HS-5 (cell line): ENCODE measurements at regions not wholly inside any gene's neighbourhood (a gene's known extent, or its start where the extent isn't known, plus 50 kb on each side); places are given as distances from the start of the nearest gene placed in this dataset.

Experiments used
- DNase-seq: peaks from one replicate; pipeline ENCODE4 v3.0.0-alpha.2; 2012; ENCODE audit warnings: low read depth

DNA sequence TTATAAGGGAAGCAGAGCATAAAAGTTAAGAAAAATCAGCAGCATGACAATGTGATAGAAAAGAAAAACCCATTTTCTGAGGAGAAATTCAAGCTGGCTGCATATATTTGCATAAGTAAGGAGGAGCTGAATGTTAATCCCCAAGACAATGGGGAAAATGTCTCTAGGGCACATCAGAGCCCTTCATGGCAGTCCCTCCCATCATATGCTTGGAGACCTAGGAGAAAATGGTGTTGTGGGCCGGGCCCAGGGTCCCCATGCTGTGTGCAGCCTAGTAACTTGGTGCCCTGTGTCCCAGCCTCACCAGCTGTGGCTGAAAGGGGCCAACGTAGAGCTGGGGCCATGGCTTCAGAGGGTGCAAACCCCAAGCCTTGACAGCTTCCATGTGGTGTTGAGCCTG is 100.6 kb upstream of the PLPPR4 start:
- DNase-seq = no peak

GRCh38 chr1:99170516-99170915 is 93.8 kb upstream of the PLPPR4 start:
- peak; percentile 49 for DNase-seq

DNA sequence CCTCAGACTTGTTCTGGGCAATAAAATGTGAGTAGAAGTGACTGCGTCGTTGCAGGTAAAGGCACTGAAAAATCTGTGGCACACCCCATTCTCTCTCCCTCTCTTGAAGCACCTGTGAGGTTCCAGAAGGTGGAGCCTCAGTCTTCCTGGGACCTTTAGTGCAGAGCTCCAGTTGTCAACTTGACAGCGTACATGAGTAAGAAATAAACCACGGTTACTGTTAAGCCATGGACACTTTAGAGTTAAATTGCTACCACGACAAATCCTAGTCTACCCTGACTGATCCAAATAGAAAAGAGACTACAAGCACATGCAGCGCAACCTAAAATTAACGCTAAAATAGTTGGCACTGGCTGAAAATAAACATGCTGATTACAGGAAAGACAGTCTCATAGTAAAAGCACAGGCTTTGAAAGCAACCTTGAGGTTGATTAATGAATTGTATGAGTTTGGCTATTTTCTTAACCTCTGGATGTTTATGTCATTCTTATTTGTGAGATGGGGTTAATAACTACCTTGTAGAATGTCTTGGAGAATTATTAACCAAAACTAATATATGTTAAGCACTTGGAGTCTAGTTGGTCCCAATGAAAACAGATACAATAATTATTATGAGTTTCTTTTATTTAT is 93.0 kb upstream of the PLPPR4 start:
- no peak for DNase-seq

GRCh38 chr1:99173282-99173681 is 91.0 kb upstream of the PLPPR4 start:
- no peak for DNase-seq

DNA sequence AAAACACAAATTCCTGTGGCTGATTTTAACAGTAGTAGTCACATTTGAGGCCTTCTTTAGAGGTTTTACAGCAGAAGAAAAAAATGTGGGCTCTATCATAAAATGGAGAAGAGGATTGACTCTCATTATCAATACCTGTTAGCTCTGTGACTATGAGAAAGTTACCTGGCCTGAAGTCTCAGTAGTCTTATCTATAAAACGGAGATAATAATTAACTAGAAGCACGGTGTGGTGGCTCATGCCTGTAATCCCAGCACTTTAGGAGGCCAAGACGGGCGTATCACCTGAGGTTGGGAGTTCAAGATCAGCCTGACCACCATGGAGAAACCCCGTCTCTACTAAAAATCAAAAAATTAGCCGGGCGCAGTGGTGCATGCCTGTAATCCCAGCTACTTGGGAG is 90.4 kb upstream of the PLPPR4 start:
- no peak for DNase-seq

DNA sequence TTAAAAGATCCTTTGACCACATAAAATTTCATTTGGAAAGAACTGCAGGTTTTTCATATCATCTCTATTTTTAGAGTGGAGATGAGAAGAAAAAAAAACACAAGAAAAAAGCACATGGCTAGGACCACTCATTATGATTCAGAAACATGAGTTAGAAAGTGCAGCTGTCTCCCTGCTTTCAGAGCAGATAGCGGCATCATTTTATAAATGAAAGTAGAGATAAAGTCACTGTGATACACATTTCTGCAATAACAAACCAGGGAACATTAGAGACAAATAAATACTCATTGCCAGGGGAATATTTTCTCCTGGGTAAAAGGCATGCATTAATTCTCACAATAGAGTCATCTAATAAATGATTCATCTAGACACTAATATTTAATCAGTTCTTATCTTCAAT is 87.5 kb upstream of the PLPPR4 start:
- no peak for DNase-seq

DNA sequence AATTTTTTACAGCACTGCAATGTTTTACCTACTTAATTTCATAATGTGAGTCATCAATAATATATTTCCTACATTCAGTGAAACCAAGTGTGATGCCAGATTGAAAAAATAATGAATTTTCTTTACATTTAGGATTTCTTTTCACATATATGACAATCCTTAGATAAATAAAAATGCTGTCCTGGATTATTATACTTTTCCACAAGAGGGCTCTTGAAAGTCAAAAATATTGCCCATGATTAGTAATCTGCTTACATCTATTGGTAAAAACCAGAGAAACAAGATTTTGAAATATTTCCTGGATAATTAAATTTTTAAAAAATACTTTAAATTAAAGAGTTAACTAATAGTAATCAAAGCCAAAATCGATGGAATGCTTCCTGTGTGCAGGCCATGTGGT is 86.8 kb upstream of the PLPPR4 start:
- no peak for DNase-seq

GRCh38 chr1:99180343-99180808 is 83.9 kb upstream of the PLPPR4 start:
- DNase-seq = peak; percentile 55

DNA sequence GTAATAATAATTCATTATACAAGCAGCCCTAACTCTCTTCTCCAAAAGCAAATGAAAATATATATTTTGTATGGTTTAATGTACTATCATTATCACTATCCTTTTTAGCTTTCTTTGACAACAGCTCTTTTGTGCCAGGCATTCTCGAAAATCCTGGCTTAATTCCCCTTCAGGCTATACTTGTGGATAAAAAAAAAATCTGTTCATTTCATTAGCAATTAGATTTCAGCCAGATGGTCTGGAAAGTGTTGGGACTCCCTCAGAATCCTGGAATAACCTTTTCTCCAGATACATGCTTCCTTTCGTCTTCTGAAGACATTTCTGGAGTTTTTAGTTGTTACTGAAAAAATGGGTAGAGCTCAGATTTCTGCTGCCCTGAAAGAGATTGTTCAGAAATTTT is 83.4 kb upstream of the PLPPR4 start:
- no peak for DNase-seq

DNA sequence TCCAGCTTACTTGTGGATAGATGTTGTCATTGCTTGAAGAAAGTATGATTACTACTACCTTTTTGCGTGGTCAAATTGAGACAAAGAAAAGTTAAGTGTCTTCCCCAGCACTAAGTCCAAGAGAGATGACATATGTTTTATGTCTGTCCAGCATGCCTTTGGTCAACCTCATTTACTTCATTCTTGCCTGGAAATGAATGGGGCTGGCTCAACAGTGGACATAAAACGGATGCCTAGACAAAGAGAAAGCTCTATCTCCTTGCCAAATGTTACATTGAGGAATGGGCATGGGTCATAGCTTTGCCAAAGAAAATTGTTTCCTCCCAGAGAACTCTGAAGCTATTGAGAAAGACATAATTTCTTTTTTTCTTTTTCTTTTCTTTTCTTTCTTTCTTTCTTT is 82.4 kb upstream of the PLPPR4 start:
- DNase-seq = no peak

DNA sequence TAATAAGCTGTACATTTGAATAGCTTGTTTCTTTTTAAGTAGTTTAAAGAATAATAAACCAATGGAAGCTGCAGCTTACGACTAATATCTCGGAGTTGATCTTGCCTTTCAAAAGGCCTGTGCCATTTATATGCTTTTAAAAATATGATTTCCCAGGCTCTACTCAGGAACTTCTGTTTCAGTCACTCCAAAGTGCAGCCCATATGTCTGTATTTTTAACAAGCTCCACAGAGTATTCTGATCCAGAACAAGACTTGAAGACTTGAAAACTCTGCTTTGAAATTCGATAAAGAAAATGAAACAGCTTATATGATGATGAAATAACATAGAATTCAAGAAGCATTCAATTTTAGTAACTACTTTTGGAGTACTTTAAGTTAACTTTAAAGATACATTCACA is 79.1 kb upstream of the PLPPR4 start:
- DNase-seq = no peak

DNA sequence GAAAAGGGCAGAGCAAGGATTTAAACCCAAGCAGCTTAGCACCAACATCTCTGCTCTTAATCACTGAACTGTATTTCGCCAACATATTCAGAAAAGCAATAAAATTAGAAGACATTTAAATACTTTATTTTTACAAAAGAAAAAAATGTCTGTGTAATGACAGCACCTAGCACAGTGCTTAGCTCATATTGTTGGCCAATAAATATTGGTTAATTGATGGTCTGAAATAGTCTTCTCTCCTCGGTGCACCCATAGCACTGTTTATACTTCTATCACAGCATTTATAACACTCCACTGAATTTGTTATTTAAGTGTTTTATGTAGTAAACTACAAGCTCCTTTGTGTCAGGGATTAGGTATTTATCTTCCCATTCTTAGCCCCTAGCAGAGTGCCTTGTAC is 70.9 kb upstream of the PLPPR4 start:
- no peak for DNase-seq

DNA sequence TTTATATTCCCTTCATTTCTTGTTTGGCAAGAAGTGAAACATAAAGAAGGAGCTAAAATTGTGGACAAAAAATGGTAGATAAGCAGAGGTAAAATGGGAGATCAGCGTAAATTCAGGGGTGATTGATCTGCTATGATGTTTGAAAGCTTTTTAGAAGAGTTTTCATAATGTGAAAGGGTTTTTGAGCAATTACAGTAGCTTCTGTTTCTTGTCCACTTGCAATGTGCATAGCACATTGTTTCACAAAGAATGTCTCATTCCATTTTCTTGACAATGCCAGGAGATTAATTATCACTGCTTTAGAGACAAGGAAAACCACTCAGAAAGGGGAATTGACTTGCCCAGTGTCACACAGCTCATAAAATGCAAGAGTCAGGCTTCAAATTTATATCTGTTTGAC is 65.9 kb upstream of the PLPPR4 start:
- no peak for DNase-seq

GRCh38 chr1:99207216-99207615 is 57.1 kb upstream of the PLPPR4 start:
- DNase-seq = no peak
